ENCODE measurements at regions not wholly inside any gene's neighbourhood (a gene's known extent, or its start where the extent isn't known, plus 50 kb on each side); places are given as distances from the start of the nearest gene placed in this dataset.

GRCh38 chr11:119880143-119880542, 151.1 kb upstream of the NECTIN1 start:
- Histone ChIP-seq H3K36me3 (ENCODE audit: insufficient read depth, low read length) (no peaks in the 10 kb centered on the region), H3K9me3 (ENCODE audit: insufficient read depth, low read depth, low read length) (no peaks in the 10 kb centered on the region), H3K4me1 (ENCODE audit: insufficient read depth, low read length, poor library complexity, severe bottlenecking) (no peaks in the 10 kb centered on the region), H3K79me2 (ENCODE audit: insufficient read depth, low read length) (no peaks in the 10 kb centered on the region), H2AFZ (ENCODE audit: low read length) (no peak overlapping the region; the same call in 1 of the 2 replicates), H3K9me2 (replicated peaks; ENCODE audit: low read depth, low read length) (no peaks in the 10 kb centered on the region), H3F3A (ENCODE audit: low read depth) (no peaks in the 10 kb centered on the region), H3K9ac (ENCODE audit: low read depth, low read length, poor library complexity, severe bottlenecking) (no peak overlapping the region), H3K4me2 (ENCODE audit: low read depth, low read length, poor library complexity, severe bottlenecking) (no peak overlapping the region), H3K4me3 (ENCODE audit: low read length, poor library complexity, severe bottlenecking) (no peak overlapping the region), H3K27me3 (ENCODE audit: insufficient read depth, low read length, poor library complexity, severe bottlenecking) (no peaks in the 10 kb centered on the region), H4K20me1 (ENCODE audit: insufficient read depth, low read length, poor library complexity, severe bottlenecking) (no peaks in the 10 kb centered on the region)
- TF ChIP-seq CTCF (conservative IDR thresholded peaks at IDR 0.05; ENCODE audit: low read length), result no peak
- no peak for TF ChIP-seq EZH2phosphoT487 (IDR thresholded peaks at IDR 0.05; ENCODE audit: borderline replicate concordance)

- no peak overlapping the region for H3K9ac ChIP-seq (ENCODE audit: low read depth, low read length, poor library complexity, severe bottlenecking)
- H3K27me3 ChIP-seq (ENCODE audit: insufficient read depth, low read length, poor library complexity, severe bottlenecking), result no peaks in the 10 kb centered on the region
- no peak overlapping the region for H2AFZ ChIP-seq (ENCODE audit: low read length)
- H3K79me2 ChIP-seq (ENCODE audit: insufficient read depth, low read length), result no peaks in the 10 kb centered on the region
- H3K4me1 ChIP-seq (ENCODE audit: insufficient read depth, low read length, poor library complexity, severe bottlenecking), result no peaks in the 10 kb centered on the region
- H3K9me2 ChIP-seq (replicated peaks; ENCODE audit: low read depth, low read length), result no peaks in the 10 kb centered on the region
- H3K9me3 ChIP-seq (ENCODE audit: insufficient read depth, low read depth, low read length), result no peaks in the 10 kb centered on the region
- TF ChIP-seq CTCF (conservative IDR thresholded peaks at IDR 0.05; ENCODE audit: low read length), result no peak
- no peak overlapping the region for H3K4me2 ChIP-seq (ENCODE audit: low read depth, low read length, poor library complexity, severe bottlenecking)
- no peaks in the 10 kb centered on the region for H3K36me3 ChIP-seq (ENCODE audit: insufficient read depth, low read length)
- H3K4me3 ChIP-seq (ENCODE audit: low read length, poor library complexity, severe bottlenecking), result no peak overlapping the region
- no peaks in the 10 kb centered on the region for H4K20me1 ChIP-seq (ENCODE audit: insufficient read depth, low read length, poor library complexity, severe bottlenecking)
- no peaks in the 10 kb centered on the region for H3F3A ChIP-seq (ENCODE audit: low read depth)
Measured at GRCh38 chr11:119878990-119879389, 150.0 kb upstream of the NECTIN1 start.

GRCh38 chr11:119876841-119877240, 147.8 kb upstream of the NECTIN1 start:
- H2AFZ ChIP-seq (ENCODE audit: low read length), result no peak overlapping the region
- no peak overlapping the region for H3K9ac ChIP-seq (ENCODE audit: low read depth, low read length, poor library complexity, severe bottlenecking)
- TF ChIP-seq EZH2phosphoT487 (IDR thresholded peaks at IDR 0.05; ENCODE audit: borderline replicate concordance) (no peak), CTCF (conservative IDR thresholded peaks at IDR 0.05; ENCODE audit: low read length) (no peak)

More at GRCh38 chr11:119876841-119877240, 147.8 kb upstream of the NECTIN1 start:
- Histone ChIP-seq H3K4me1 (ENCODE audit: insufficient read depth, low read length, poor library complexity, severe bottlenecking) (no peaks in the 10 kb centered on the region), H3F3A (ENCODE audit: low read depth) (no peaks in the 10 kb centered on the region), H3K4me3 (ENCODE audit: low read length, poor library complexity, severe bottlenecking) (no peak overlapping the region), H3K27me3 (ENCODE audit: insufficient read depth, low read length, poor library complexity, severe bottlenecking) (no peaks in the 10 kb centered on the region), H3K79me2 (ENCODE audit: insufficient read depth, low read length) (no peaks in the 10 kb centered on the region), H3K36me3 (ENCODE audit: insufficient read depth, low read length) (no peaks in the 10 kb centered on the region), H3K4me2 (ENCODE audit: low read depth, low read length, poor library complexity, severe bottlenecking) (no peak overlapping the region), H4K20me1 (ENCODE audit: insufficient read depth, low read length, poor library complexity, severe bottlenecking) (no peaks in the 10 kb centered on the region), H3K9me3 (ENCODE audit: insufficient read depth, low read depth, low read length) (no peaks in the 10 kb centered on the region), H3K9me2 (replicated peaks; ENCODE audit: low read depth, low read length) (no peaks in the 10 kb centered on the region)

Data from Loucy (cell line).